Right atrium auricular region (tissue), 2 donors: ENCODE measurements at regions not wholly inside any gene's neighbourhood (a gene's known extent, or its start where the extent isn't known, plus 50 kb on each side); places are given as distances from the start of the nearest gene placed in this dataset.

ENCODE experiments used
- DNase-seq: peaks from one replicate; pipeline ENCODE4 v3.0.0-alpha.2; 2019; ENCODE audit warnings: low spot score
- H3K27ac ChIP-seq, 2 donors: fragments of 200-600 bp; sonication (generic); 1 replicate in 1 of 2; 2 replicates in 1 of 2; pipeline ENCODE4 v1.5.1; 2016 to 2019
- H3K27me3 ChIP-seq, 2 donors: fragments of 200-600 bp; sonication (generic); one replicate each; pipeline versions ENCODE4 v1.5.1 to v1.6.0; 2017 to 2019
- H3K36me3 ChIP-seq: fragments of 200-600 bp; sonication (generic); one replicate; pipeline ENCODE4 v1.5.1; 2016
- H3K4me1 ChIP-seq, 2 donors: fragments of 200-600 bp; sonication (generic); one replicate each; pipeline versions ENCODE4 v1.5.1 to v1.6.0; 2017 to 2019
- H3K4me3 ChIP-seq, 2 donors: fragments of 200-600 bp; sonication (generic); 1 replicate in 1 of 2; 2 replicates in 1 of 2; pipeline ENCODE4 v1.5.1; 2017 to 2019; ENCODE audit warnings: mild to moderate bottlenecking in 1 of 2, moderate library complexity in 1 of 2
- H3K9me3 ChIP-seq, 2 donors: fragments of 200-600 bp; sonication (generic); one replicate each; pipeline ENCODE4 v1.5.1; 2019
- CTCF ChIP-seq, 2 donors: fragments of 200-600 bp; sonication (generic); IDR thresholded peaks; one replicate each; pipeline ENCODE4 v1.5.1; 2019; ENCODE audit warnings: antibody characterized with exemption in 2 of 2

GRCh38 chr2:136651456-136652010 is 113.8 kb upstream of the THSD7B start:
- H3K27me3 ChIP-seq: no peaks in the 10 kb centered on the region
- peaks cover 0 to 3% of the 10 kb centered on the region in 2 donors for H3K4me1 ChIP-seq
- no peak for TF ChIP-seq CTCF (IDR thresholded peaks at IDR 0.05)
- no peaks in the 10 kb centered on the region for H3K9me3 ChIP-seq
- H3K36me3 ChIP-seq: no peaks in the 10 kb centered on the region
- H3K27ac ChIP-seq: no peak overlapping the region
- H3K4me3 ChIP-seq: no peak overlapping the region
- DNase-seq: no peak

- no peaks in the 10 kb centered on the region for H3K36me3 ChIP-seq
- H3K9me3 ChIP-seq: no peaks in the 10 kb centered on the region
- DNase-seq: no peak
- H3K27me3 ChIP-seq: no peaks in the 10 kb centered on the region
- no peak for TF ChIP-seq CTCF (IDR thresholded peaks at IDR 0.05)
- no peak overlapping the region for H3K27ac ChIP-seq
- H3K4me1 ChIP-seq: no peaks in the 10 kb centered on the region
- H3K4me3 ChIP-seq: no peak overlapping the region
Measured at GRCh38 chr2:136647039-136647438, 118.3 kb upstream of the THSD7B start.

- Histone ChIP-seq H3K4me3 (no peak overlapping the region), H3K27me3 (no peaks in the 10 kb centered on the region), H3K36me3 (no peaks in the 10 kb centered on the region), H3K4me1 (no peaks in the 10 kb centered on the region), H3K27ac (no peak overlapping the region), H3K9me3 (no peaks in the 10 kb centered on the region)
- no peak for DNase-seq
- TF ChIP-seq CTCF (IDR thresholded peaks at IDR 0.05): no peak
Measured at GRCh38 chr2:136645236-136645828, 120.0 kb upstream of the THSD7B start.

- no peak for DNase-seq
- Histone ChIP-seq H3K4me3 (no peak overlapping the region), H3K27me3 (no peaks in the 10 kb centered on the region), H3K9me3 (no peaks in the 10 kb centered on the region), H3K27ac (no peak overlapping the region), H3K4me1 (no peaks in the 10 kb centered on the region), H3K36me3 (no peaks in the 10 kb centered on the region)
- TF ChIP-seq CTCF (IDR thresholded peaks at IDR 0.05): no peak
Measured at GRCh38 chr2:136639651-136640050, 125.7 kb upstream of the THSD7B start.

- TF ChIP-seq CTCF (IDR thresholded peaks at IDR 0.05): no peak
- no peaks in the 10 kb centered on the region for H3K4me1 ChIP-seq
- no peaks in the 10 kb centered on the region for H3K36me3 ChIP-seq
- no peaks in the 10 kb centered on the region for H3K9me3 ChIP-seq
- no peak for DNase-seq
- H3K27ac ChIP-seq: no peak overlapping the region
- no peaks in the 10 kb centered on the region for H3K27me3 ChIP-seq
- no peak overlapping the region for H3K4me3 ChIP-seq
Measured at GRCh38 chr2:136638193-136638592, 127.2 kb upstream of the THSD7B start.

- DNase-seq: no peak
- Histone ChIP-seq H3K27ac (no peak overlapping the region), H3K27me3 (no peaks in the 10 kb centered on the region), H3K4me3 (no peak overlapping the region), H3K4me1 (no peaks in the 10 kb centered on the region), H3K36me3 (no peaks in the 10 kb centered on the region), H3K9me3 (no peaks in the 10 kb centered on the region)
- TF ChIP-seq CTCF (IDR thresholded peaks at IDR 0.05): no peak
Measured at GRCh38 chr2:136637402-136637801, 127.9 kb upstream of the THSD7B start.
